ENCODE measurements at regions not wholly inside any gene's neighbourhood (a gene's known extent, or its start where the extent isn't known, plus 50 kb on each side); places are given as distances from the start of the nearest gene placed in this dataset.

DNA sequence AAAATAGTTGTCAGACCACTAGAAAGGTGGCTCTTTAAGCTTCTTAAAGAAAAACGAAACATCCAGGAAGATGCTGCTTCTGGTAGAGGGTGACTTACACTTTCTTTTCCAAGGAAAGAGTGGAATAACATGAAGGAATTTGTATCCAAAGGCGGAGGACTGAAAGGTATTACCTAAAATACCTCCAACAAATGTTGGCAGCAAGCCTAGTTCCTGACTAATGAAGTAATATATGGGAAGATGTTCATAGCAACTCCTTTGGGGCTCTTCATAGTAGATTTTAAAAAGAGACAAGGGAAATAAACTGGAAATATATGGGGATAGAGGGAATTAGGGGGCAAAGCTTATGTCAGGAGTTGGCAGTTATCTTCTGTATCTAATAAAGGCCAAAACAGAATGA is 116.2 kb downstream of the AASDH start:
- H3K4me3 ChIP-seq (ENCODE audit: low read depth, low read length), result no peak overlapping the region
- TF ChIP-seq, protein P1, sequence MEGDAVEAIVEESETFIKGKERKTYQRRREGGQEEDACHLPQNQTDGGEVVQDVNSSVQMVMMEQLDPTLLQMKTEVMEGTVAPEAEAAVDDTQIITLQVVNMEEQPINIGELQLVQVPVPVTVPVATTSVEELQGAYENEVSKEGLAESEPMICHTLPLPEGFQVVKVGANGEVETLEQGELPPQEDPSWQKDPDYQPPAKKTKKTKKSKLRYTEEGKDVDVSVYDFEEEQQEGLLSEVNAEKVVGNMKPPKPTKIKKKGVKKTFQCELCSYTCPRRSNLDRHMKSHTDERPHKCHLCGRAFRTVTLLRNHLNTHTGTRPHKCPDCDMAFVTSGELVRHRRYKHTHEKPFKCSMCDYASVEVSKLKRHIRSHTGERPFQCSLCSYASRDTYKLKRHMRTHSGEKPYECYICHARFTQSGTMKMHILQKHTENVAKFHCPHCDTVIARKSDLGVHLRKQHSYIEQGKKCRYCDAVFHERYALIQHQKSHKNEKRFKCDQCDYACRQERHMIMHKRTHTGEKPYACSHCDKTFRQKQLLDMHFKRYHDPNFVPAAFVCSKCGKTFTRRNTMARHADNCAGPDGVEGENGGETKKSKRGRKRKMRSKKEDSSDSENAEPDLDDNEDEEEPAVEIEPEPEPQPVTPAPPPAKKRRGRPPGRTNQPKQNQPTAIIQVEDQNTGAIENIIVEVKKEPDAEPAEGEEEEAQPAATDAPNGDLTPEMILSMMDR (IDR thresholded peaks at IDR 0.05; ENCODE audit: borderline replicate concordance, insufficient read depth, low read depth, low read length), result no peak

DNA sequence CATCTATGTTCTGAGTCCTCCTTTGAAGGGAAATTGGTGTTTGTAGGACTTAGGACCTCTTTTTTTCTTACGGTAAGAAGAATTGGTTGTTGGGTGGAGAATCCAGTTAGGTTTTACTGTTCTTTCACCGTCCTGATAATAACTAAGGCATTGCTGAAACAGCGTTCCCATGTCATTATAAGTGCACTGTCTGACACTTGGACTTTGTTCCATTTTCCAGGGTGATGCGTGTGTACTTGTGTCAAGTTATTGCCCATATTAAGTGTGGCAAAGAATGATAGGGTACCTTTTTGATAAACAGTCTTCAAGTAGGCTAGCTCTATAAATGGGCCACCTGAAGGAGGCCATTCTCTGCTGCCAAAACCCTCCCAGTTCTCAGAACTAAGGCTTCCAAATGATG is 119.7 kb downstream of the AASDH start:
- no peak overlapping the region for H3K4me3 ChIP-seq (ENCODE audit: low read depth, low read length)
- TF ChIP-seq, protein P1 (IDR thresholded peaks at IDR 0.05; ENCODE audit: borderline replicate concordance, insufficient read depth, low read depth, low read length), result no peak

DNA sequence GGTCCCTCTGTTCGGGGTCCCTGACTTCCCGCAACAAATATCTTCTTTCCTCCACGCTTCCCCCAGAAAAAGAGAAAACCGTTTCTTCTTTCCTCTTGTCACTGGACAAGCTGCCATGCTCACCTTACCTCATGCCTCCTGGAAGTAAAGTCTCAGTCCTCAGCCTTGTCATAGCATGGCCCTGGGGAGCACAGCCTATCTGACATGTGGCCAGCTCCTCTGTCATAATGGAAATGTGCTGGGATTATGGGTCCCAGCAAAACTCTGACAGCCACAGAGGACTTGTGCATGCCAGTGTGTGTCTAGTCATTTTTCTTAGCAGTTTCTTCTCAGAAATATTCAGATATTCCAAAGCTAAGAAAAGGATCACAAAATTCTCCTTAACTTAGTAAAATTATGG is 122.4 kb downstream of the AASDH start:
- TF ChIP-seq, protein P1 (IDR thresholded peaks at IDR 0.05; ENCODE audit: borderline replicate concordance, insufficient read depth, low read depth, low read length), result no peak
- no peak overlapping the region for H3K4me3 ChIP-seq (ENCODE audit: low read depth, low read length)

DNA sequence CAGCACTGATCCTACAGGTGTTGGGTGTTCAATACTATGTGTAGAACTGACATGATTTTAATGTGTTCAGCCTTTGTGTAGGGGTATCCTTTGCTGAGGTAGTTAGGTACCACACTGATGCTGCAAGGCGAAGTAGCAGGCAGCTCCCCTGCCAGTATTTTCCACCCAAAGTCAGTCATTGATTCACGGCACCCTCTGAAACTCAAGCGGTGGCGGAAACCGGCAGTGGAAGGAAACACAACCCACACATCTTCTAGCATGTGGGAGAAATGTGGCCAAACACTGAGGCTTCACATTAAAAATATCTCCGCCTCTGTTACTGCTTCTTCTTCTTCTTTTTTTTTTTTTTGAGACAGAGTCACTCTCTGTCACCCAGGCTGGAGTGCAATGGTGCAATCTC is 126.3 kb downstream of the AASDH start:
- TF ChIP-seq, protein P1 (IDR thresholded peaks at IDR 0.05; ENCODE audit: borderline replicate concordance, insufficient read depth, low read depth, low read length), result no peak
- no peak overlapping the region for H3K4me3 ChIP-seq (ENCODE audit: low read depth, low read length)

DNA sequence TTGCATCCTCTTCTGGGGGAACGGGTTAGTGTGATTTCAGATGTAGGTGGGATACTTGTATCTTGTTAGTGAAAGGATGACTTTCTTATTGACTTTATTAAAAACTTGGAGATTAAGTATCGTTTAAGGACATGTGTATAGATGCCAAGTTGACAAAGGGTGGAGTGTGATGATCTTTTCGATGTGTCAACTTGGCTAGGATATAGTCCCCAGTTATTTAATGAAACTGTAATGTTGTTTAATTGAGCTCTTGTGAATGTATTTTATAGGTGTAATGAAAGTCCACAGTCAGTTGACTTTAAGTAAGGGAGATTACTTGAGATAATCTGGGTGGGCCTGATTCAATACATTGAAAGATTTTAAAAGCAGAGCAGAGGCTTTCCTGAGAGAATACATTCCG is 127.0 kb downstream of the AASDH start:
- TF ChIP-seq, protein P1 (IDR thresholded peaks at IDR 0.05; ENCODE audit: borderline replicate concordance, insufficient read depth, low read depth, low read length), result no peak
- no peak overlapping the region for H3K4me3 ChIP-seq (ENCODE audit: low read depth, low read length)

DNA sequence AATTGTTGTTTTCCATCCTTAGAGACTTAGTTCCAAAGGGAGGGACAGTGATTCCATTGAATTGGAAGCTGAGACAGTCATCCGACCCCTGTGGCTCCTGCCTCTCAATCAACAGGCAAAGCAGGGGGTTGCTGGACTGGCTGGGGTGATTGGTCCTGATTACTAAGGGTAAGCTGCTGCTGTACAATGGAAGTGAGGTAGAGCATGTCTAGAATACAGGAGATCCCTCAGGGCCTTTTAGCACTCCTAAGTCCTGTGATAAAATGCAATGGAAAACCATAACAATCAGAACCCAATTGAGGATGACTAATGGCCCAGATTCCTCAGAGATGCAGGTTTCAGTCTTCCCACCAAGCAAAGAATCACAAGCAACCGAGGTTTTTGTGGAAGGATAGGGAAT is 127.6 kb downstream of the AASDH start:
- TF ChIP-seq, protein P1 (IDR thresholded peaks at IDR 0.05; ENCODE audit: borderline replicate concordance, insufficient read depth, low read depth, low read length), result no peak
- H3K4me3 ChIP-seq (ENCODE audit: low read depth, low read length), result no peak overlapping the region

DNA sequence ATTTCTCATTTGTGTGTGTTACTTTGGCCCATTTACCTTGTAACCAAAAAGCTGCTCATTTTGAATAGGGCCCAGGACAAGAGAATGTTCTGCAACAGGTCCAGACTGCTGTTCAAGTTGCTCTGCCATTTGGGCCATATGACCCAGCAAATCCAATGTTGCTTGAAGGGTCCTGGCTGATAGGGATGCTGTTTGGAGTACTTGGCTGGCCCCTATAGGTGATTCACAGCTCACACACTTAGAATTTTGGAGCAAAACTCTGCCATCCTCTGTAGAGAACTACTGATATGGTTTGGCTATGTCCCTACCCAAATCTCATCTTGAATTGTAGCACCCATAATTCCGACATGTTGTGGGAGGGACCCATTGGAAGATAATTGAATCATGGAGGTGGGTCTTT is 131.5 kb downstream of the AASDH start:
- TF ChIP-seq, protein P1 (IDR thresholded peaks at IDR 0.05; ENCODE audit: borderline replicate concordance, insufficient read depth, low read depth, low read length), result no peak

More for the DNA sequence above, 131.5 kb downstream of the AASDH start:
- no peak overlapping the region for H3K4me3 ChIP-seq (ENCODE audit: low read depth, low read length)

Measured in GM12875 (cell line).